ENCODE measurements at regions not wholly inside any gene's neighbourhood (a gene's known extent, or its start where the extent isn't known, plus 50 kb on each side); places are given as distances from the start of the nearest gene placed in this dataset.

GRCh38 chr11:88433536-88434230 is 96.1 kb upstream of the CTSC start:
- Mint-ChIP-seq H3K4me3 (no peak overlapping the region), H3K9me3 (peaks cover 0 to 5% (median 0%) of the 10 kb centered on the region in 7 donors), H3K36me3 (no peaks in the 10 kb centered on the region), H3K27me3 (ENCODE audit: low read depth in 3 of 3) (no peaks in the 10 kb centered on the region), H3K27ac (peak overlapping the region in 2 of 7 donors; percentile 12 to 21), H3K4me1 (peaks cover 27% of the 10 kb centered on the region)
- no peak overlapping the region for H3K4me3 ChIP-seq (replicated peaks in 1 of 3; ENCODE audit: low read depth in 2 of 3, low read length in 3 of 3)
- no peak for DNase-seq
- H4K20me1 ChIP-seq (ENCODE audit: insufficient read depth, low read length) = no peaks in the 10 kb centered on the region
- no peak for TF ChIP-seq CTCF (IDR thresholded peaks at IDR 0.05)
- H3K36me3 ChIP-seq (replicated peaks in 1 of 2; ENCODE audit: control insufficient read depth in 1 of 2, insufficient read depth in 2 of 2, low read length in 2 of 2) = no peaks in the 10 kb centered on the region
- WGBS (ENCODE audit: insufficient coverage) = 97% methylated on average over 10 of the region's 13 CpGs
- no peak overlapping the region for H3K27ac ChIP-seq (ENCODE audit: low read depth in 1 of 2, low read length in 2 of 2)
- H3K27me3 ChIP-seq (ENCODE audit: control insufficient read depth in 2 of 2, insufficient read depth in 2 of 2, low read length in 2 of 2) = no peaks in the 10 kb centered on the region
- no peak overlapping the region for H3K9ac ChIP-seq (ENCODE audit: insufficient read depth, low read length, poor library complexity, severe bottlenecking)
- H3K79me2 ChIP-seq (ENCODE audit: insufficient read depth, low read length) = no peaks in the 10 kb centered on the region
- H2AFZ ChIP-seq (ENCODE audit: insufficient read depth, low read depth, low read length, poor library complexity, severe bottlenecking) = no peak overlapping the region
- no peaks in the 10 kb centered on the region for H3K9me3 ChIP-seq (replicated peaks in 1 of 2; ENCODE audit: control insufficient read depth in 1 of 2, insufficient read depth in 1 of 2, low read length in 2 of 2)
- intact Hi-C loops (cut with micrococcal nuclease) = no loop called here
- no peak overlapping the region for H3K4me2 ChIP-seq (replicated peaks; ENCODE audit: extremely low read depth, low read length, poor library complexity, severe bottlenecking)
- peaks cover 0 to 9% of the 10 kb centered on the region in 2 donors for H3K4me1 ChIP-seq (ENCODE audit: control insufficient read depth in 1 of 2, insufficient read depth in 2 of 2, low read length in 2 of 2)

GRCh38 chr11:88431675-88432341 is 94.3 kb upstream of the CTSC start:
- intact Hi-C loops (cut with micrococcal nuclease) = no loop called here
- H2AFZ ChIP-seq (ENCODE audit: insufficient read depth, low read depth, low read length, poor library complexity, severe bottlenecking) = no peak overlapping the region
- H3K79me2 ChIP-seq (ENCODE audit: insufficient read depth, low read length) = no peaks in the 10 kb centered on the region
- no peaks in the 10 kb centered on the region for H4K20me1 ChIP-seq (ENCODE audit: insufficient read depth, low read length)
- no peaks in the 10 kb centered on the region for H3K27me3 Mint-ChIP-seq (ENCODE audit: low read depth in 3 of 3)
- H3K9me3 Mint-ChIP-seq = peaks cover 0 to 2% (median 0%) of the 10 kb centered on the region in 7 donors
- no peaks in the 10 kb centered on the region for H3K27me3 ChIP-seq (ENCODE audit: control insufficient read depth in 2 of 2, insufficient read depth in 2 of 2, low read length in 2 of 2)
- H3K9me3 ChIP-seq (replicated peaks in 1 of 2; ENCODE audit: control insufficient read depth in 1 of 2, insufficient read depth in 1 of 2, low read length in 2 of 2) = no peaks in the 10 kb centered on the region
- DNase-seq = no peak
- no peak overlapping the region for H3K4me2 ChIP-seq (replicated peaks; ENCODE audit: extremely low read depth, low read length, poor library complexity, severe bottlenecking)
- H3K27ac Mint-ChIP-seq = peak overlapping the region in 1 of 7 donors; percentile 26
- H3K4me3 Mint-ChIP-seq = no peak overlapping the region
- peaks cover 0 to 9% of the 10 kb centered on the region in 2 donors for H3K4me1 ChIP-seq (ENCODE audit: control insufficient read depth in 1 of 2, insufficient read depth in 2 of 2, low read length in 2 of 2)
- H3K4me1 Mint-ChIP-seq = peaks cover 17% of the 10 kb centered on the region
- WGBS (ENCODE audit: insufficient coverage) = 97% methylated on average over 5 of the region's 9 CpGs
- H3K9ac ChIP-seq (ENCODE audit: insufficient read depth, low read length, poor library complexity, severe bottlenecking) = no peak overlapping the region
- no peak for TF ChIP-seq CTCF (IDR thresholded peaks at IDR 0.05)
- H3K36me3 ChIP-seq (replicated peaks in 1 of 2; ENCODE audit: control insufficient read depth in 1 of 2, insufficient read depth in 2 of 2, low read length in 2 of 2) = no peaks in the 10 kb centered on the region
- no peak overlapping the region for H3K27ac ChIP-seq (ENCODE audit: low read depth in 1 of 2, low read length in 2 of 2)
- H3K36me3 Mint-ChIP-seq = no peaks in the 10 kb centered on the region
- no peak overlapping the region for H3K4me3 ChIP-seq (replicated peaks in 1 of 3; ENCODE audit: low read depth in 2 of 3, low read length in 3 of 3)
